ENCODE measurements at regions not wholly inside any gene's neighbourhood (a gene's known extent, or its start where the extent isn't known, plus 50 kb on each side); places are given as distances from the start of the nearest gene placed in this dataset.

DNA sequence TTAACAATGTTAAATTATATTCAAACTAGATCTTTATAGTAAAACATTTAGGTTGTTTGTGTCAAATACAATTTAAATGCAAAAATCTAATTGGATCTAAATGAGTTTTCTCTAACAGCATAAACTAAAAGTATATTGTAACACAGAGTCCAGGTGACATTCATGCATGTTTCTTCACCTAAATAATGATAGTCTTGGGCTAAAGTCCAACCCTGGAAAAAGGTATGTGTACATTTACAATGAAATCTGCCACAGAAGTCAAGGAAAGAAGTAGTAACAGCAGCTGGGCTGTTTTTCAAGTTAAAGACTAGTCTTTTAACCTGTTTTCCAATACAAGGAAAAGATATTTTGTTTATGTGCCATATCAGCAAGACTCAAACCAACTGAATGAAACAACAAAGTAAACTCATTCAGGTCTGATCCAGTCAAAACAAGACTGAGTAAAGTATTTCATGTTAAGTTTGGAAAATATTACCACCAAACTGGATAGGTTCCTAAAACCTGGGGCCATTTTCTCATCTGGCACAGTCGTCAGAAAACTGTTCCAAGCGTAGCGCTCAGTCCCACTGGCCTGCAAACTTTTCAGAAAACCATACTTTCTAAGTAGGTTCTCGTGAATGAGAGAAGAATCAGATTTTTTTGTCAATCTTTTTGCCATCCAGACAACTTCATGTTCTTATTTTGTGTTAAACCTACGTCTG is 349.2 kb downstream of the HGF start:
- no peaks in the 10 kb centered on the region for H3K36me3 ChIP-seq
- H3K4me1 ChIP-seq (ENCODE audit: control insufficient read depth in 1 of 2, insufficient read depth in 1 of 2, low read depth in 1 of 2, low read length in 1 of 2), result no peaks in the 10 kb centered on the region
- TF ChIP-seq, protein P1, sequence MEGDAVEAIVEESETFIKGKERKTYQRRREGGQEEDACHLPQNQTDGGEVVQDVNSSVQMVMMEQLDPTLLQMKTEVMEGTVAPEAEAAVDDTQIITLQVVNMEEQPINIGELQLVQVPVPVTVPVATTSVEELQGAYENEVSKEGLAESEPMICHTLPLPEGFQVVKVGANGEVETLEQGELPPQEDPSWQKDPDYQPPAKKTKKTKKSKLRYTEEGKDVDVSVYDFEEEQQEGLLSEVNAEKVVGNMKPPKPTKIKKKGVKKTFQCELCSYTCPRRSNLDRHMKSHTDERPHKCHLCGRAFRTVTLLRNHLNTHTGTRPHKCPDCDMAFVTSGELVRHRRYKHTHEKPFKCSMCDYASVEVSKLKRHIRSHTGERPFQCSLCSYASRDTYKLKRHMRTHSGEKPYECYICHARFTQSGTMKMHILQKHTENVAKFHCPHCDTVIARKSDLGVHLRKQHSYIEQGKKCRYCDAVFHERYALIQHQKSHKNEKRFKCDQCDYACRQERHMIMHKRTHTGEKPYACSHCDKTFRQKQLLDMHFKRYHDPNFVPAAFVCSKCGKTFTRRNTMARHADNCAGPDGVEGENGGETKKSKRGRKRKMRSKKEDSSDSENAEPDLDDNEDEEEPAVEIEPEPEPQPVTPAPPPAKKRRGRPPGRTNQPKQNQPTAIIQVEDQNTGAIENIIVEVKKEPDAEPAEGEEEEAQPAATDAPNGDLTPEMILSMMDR (IDR thresholded peaks at IDR 0.05), result no peak
- no peaks in the 10 kb centered on the region for H3K27me3 ChIP-seq
- H3K4me3 ChIP-seq (ENCODE audit: low read depth in 1 of 2, low read length in 1 of 2), result no peak overlapping the region
- no peaks in the 10 kb centered on the region for H3K9me3 ChIP-seq
- H3K27ac ChIP-seq, result no peak overlapping the region

DNA sequence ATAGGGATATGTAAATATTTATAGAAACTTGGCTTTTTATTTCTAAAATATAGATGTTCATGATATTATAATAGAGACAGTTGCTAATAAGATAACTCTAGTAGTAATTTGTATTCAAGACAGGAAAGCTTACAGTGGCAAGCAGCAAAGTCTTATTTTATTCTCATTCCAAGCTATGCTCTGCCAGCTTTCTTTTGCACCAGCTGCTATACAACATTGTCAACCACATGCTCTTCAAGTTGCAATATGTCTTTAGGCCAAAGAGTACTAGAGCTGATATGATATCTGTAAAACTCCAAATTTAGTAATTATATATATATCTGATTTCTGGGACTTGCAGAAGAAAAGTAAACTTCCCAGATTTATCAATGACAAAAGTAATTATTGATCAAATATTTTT is 350.1 kb downstream of the HGF start:
- H3K27ac ChIP-seq, result no peak overlapping the region
- H3K4me3 ChIP-seq (ENCODE audit: low read depth in 1 of 2, low read length in 1 of 2), result no peak overlapping the region
- H3K27me3 ChIP-seq, result no peaks in the 10 kb centered on the region
- TF ChIP-seq, protein P1 (IDR thresholded peaks at IDR 0.05), result no peak
- H3K4me1 ChIP-seq (ENCODE audit: control insufficient read depth in 1 of 2, insufficient read depth in 1 of 2, low read depth in 1 of 2, low read length in 1 of 2), result no peaks in the 10 kb centered on the region
- H3K9me3 ChIP-seq, result no peaks in the 10 kb centered on the region
- no peaks in the 10 kb centered on the region for H3K36me3 ChIP-seq

DNA sequence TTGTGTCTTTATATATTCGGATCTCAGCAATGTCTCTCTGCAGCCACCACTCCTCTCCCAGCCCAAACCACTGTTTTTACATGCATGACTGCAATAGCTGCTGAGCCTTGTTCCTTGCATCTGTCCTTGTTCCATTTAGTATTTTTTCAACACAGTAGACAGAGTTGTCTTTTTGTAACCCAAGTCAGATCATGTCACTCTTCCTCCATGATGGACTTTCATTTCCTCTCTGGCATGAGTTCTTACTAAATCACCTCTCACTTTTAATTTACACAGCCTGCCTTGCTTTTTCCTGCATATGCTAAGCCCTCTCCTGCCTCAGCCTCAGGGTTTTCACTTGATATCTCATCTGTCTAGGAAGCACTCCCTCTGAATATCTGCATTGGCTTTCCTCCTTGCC is 353.2 kb downstream of the HGF start:
- Histone ChIP-seq H3K27me3 (no peaks in the 10 kb centered on the region), H3K4me3 (ENCODE audit: low read depth in 1 of 2, low read length in 1 of 2) (no peak overlapping the region), H3K4me1 (ENCODE audit: control insufficient read depth in 1 of 2, insufficient read depth in 1 of 2, low read depth in 1 of 2, low read length in 1 of 2) (no peaks in the 10 kb centered on the region), H3K36me3 (no peaks in the 10 kb centered on the region), H3K27ac (no peak overlapping the region), H3K9me3 (no peaks in the 10 kb centered on the region)
- TF ChIP-seq, protein P1 (IDR thresholded peaks at IDR 0.05), result no peak

DNA sequence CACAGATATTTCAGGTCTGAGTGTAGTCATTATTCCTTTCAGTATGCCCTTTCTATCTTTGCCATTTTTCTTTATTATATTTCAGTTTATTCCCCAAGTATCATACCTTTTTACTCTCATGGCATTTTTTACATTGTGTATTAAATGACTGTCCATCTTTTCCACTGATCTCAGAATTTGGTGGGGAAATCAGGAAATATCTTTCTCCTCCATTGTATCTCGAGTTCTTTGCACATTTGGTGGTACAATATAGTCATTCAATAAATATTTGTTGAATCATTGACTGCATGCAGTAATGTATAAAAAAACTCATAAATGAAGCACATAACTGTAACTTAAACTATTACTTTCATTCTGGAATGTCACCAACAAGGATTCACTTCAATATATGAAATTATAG is 354.7 kb downstream of the HGF start:
- TF ChIP-seq, protein P1 (IDR thresholded peaks at IDR 0.05), result no peak
- no peaks in the 10 kb centered on the region for H3K4me1 ChIP-seq (ENCODE audit: control insufficient read depth in 1 of 2, insufficient read depth in 1 of 2, low read depth in 1 of 2, low read length in 1 of 2)
- no peaks in the 10 kb centered on the region for H3K27me3 ChIP-seq
- no peaks in the 10 kb centered on the region for H3K9me3 ChIP-seq
- H3K36me3 ChIP-seq, result no peaks in the 10 kb centered on the region
- no peak overlapping the region for H3K4me3 ChIP-seq (ENCODE audit: low read depth in 1 of 2, low read length in 1 of 2)
- H3K27ac ChIP-seq, result no peak overlapping the region

DNA sequence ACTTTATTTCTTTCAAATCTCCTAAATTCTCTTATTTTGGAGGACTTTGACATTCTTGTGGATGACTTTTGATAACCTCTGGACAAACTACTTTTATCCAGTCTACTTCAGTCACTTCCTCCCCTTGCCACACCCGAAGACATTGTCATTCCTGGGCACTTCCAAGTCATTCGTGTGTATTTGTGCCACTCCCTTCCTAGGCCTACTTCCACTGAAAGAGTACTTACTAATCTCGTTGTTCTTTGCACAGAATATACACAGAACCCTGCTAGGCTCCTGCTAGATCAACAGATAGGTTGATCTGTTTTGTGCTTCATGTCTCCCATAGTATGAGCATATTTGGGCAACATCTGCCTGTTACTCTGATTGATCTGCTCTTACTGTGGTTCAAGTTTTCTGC is 355.4 kb downstream of the HGF start:
- Histone ChIP-seq H3K4me3 (ENCODE audit: low read depth in 1 of 2, low read length in 1 of 2) (no peak overlapping the region), H3K36me3 (no peaks in the 10 kb centered on the region), H3K9me3 (no peaks in the 10 kb centered on the region), H3K27me3 (no peaks in the 10 kb centered on the region), H3K4me1 (ENCODE audit: control insufficient read depth in 1 of 2, insufficient read depth in 1 of 2, low read depth in 1 of 2, low read length in 1 of 2) (no peaks in the 10 kb centered on the region), H3K27ac (no peak overlapping the region)
- TF ChIP-seq, protein P1 (IDR thresholded peaks at IDR 0.05), result no peak

Measured in neutrophil (primary cell).